ENCODE measurements at regions not wholly inside any gene's neighbourhood (a gene's known extent, or its start where the extent isn't known, plus 50 kb on each side); places are given as distances from the start of the nearest gene placed in this dataset.

GRCh38 chr6:114588726-114589125, 245.9 kb upstream of the HS3ST5 start:
- Mint-ChIP-seq H3K36me3 (no peaks in the 10 kb centered on the region), H3K9me3 (peaks cover 0 to 6% (median 0%) of the 10 kb centered on the region in 7 donors), H3K4me3 (no peak overlapping the region), H3K27me3 (ENCODE audit: low read depth in 3 of 3) (no peaks in the 10 kb centered on the region), H3K4me1 (no peaks in the 10 kb centered on the region), H3K27ac (no peak overlapping the region)
- H3K9me3 ChIP-seq (replicated peaks in 1 of 2; ENCODE audit: control insufficient read depth in 1 of 2, insufficient read depth in 1 of 2, low read length in 2 of 2): peaks cover 0 to 5% of the 10 kb centered on the region in 2 donors
- no peak overlapping the region for H3K27ac ChIP-seq (ENCODE audit: low read depth in 1 of 2, low read length in 2 of 2)
- WGBS (ENCODE audit: insufficient coverage): 87% methylated on average over 5 of the region's 5 CpGs
- no peaks in the 10 kb centered on the region for H3K4me1 ChIP-seq (ENCODE audit: control insufficient read depth in 1 of 2, insufficient read depth in 2 of 2, low read length in 2 of 2)
- H2AFZ ChIP-seq (ENCODE audit: insufficient read depth, low read depth, low read length, poor library complexity, severe bottlenecking): no peak overlapping the region
- H3K36me3 ChIP-seq (replicated peaks in 1 of 2; ENCODE audit: control insufficient read depth in 1 of 2, insufficient read depth in 2 of 2, low read length in 2 of 2): no peaks in the 10 kb centered on the region
- no peak for TF ChIP-seq CTCF (IDR thresholded peaks at IDR 0.05)
- no peak overlapping the region for H3K4me3 ChIP-seq (replicated peaks in 1 of 3; ENCODE audit: low read depth in 2 of 3, low read length in 3 of 3)
- no peaks in the 10 kb centered on the region for H3K27me3 ChIP-seq (ENCODE audit: control insufficient read depth in 2 of 2, insufficient read depth in 2 of 2, low read length in 2 of 2)
- no peaks in the 10 kb centered on the region for H4K20me1 ChIP-seq (ENCODE audit: insufficient read depth, low read length)
- no peak overlapping the region for H3K9ac ChIP-seq (ENCODE audit: insufficient read depth, low read length, poor library complexity, severe bottlenecking)
- intact Hi-C loops (cut with micrococcal nuclease): no loop called here
- no peak overlapping the region for H3K4me2 ChIP-seq (replicated peaks; ENCODE audit: extremely low read depth, low read length, poor library complexity, severe bottlenecking)
- DNase-seq: no peak
- no peaks in the 10 kb centered on the region for H3K79me2 ChIP-seq (ENCODE audit: insufficient read depth, low read length)

- Histone ChIP-seq H4K20me1 (ENCODE audit: insufficient read depth, low read length) (no peaks in the 10 kb centered on the region), H3K36me3 (replicated peaks in 1 of 2; ENCODE audit: control insufficient read depth in 1 of 2, insufficient read depth in 2 of 2, low read length in 2 of 2) (no peaks in the 10 kb centered on the region), H3K27me3 (ENCODE audit: control insufficient read depth in 2 of 2, insufficient read depth in 2 of 2, low read length in 2 of 2) (no peaks in the 10 kb centered on the region), H3K4me3 (replicated peaks in 1 of 3; ENCODE audit: low read depth in 2 of 3, low read length in 3 of 3) (no peak overlapping the region), H3K27ac (ENCODE audit: low read depth in 1 of 2, low read length in 2 of 2) (no peak overlapping the region), H3K4me2 (replicated peaks; ENCODE audit: extremely low read depth, low read length, poor library complexity, severe bottlenecking) (no peak overlapping the region), H3K9me3 (replicated peaks in 1 of 2; ENCODE audit: control insufficient read depth in 1 of 2, insufficient read depth in 1 of 2, low read length in 2 of 2) (peaks cover 3 to 6% of the 10 kb centered on the region in 2 donors), H2AFZ (ENCODE audit: insufficient read depth, low read depth, low read length, poor library complexity, severe bottlenecking) (no peak overlapping the region), H3K9ac (ENCODE audit: insufficient read depth, low read length, poor library complexity, severe bottlenecking) (no peak overlapping the region), H3K79me2 (ENCODE audit: insufficient read depth, low read length) (no peaks in the 10 kb centered on the region), H3K4me1 (ENCODE audit: control insufficient read depth in 1 of 2, insufficient read depth in 2 of 2, low read length in 2 of 2) (no peaks in the 10 kb centered on the region)
- intact Hi-C loops (cut with micrococcal nuclease): no loop called here
- TF ChIP-seq CTCF (IDR thresholded peaks at IDR 0.05): no peak
- Mint-ChIP-seq H3K27me3 (ENCODE audit: low read depth in 3 of 3) (no peaks in the 10 kb centered on the region), H3K4me3 (no peak overlapping the region), H3K9me3 (peaks cover 0 to 14% (median 5%) of the 10 kb centered on the region in 7 donors), H3K4me1 (no peaks in the 10 kb centered on the region), H3K27ac (no peak overlapping the region), H3K36me3 (no peaks in the 10 kb centered on the region)
- WGBS (ENCODE audit: insufficient coverage): no CpG with 5 or more reads among the region's 2 CpGs
- no peak for DNase-seq
Measured at GRCh38 chr6:114586298-114586697, 243.5 kb upstream of the HS3ST5 start.
